Right renal pelvis (tissue), 4 donors: ENCODE measurements at regions not wholly inside any gene's neighbourhood (a gene's known extent, or its start where the extent isn't known, plus 50 kb on each side); places are given as distances from the start of the nearest gene placed in this dataset.

Source experiments
- DNase-seq, 4 donors: peaks; one replicate each; pipeline ENCODE4 v3.0.0-alpha.2; 2013; ENCODE audit warnings: low read depth in 4 of 4, low spot score in 3 of 4, missing footprints in 1 of 4

GRCh38 chr13:34085204-34085603 is 267.3 kb downstream of the RFC3 start:
- DNase-seq: no peak

DNA sequence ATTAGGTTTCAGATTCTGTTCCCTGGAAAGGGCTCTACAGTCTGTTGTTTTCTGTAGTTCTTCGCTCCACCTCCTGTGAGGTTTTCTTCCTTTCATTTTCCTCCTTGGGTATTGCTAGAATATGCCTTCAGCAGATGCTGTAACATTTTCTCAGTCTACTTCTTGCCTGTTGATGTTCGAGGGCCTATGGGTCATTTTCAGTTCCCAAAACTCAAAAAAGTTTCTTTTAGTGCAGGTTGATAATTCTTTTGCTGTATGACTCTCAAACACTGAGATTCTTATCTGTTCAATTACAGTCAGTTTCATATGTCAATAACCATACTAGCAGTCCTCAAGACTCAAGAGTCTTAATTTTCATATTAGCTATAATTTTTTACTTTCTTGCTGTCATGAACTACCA is 268.3 kb downstream of the RFC3 start:
- no peak for DNase-seq

DNA sequence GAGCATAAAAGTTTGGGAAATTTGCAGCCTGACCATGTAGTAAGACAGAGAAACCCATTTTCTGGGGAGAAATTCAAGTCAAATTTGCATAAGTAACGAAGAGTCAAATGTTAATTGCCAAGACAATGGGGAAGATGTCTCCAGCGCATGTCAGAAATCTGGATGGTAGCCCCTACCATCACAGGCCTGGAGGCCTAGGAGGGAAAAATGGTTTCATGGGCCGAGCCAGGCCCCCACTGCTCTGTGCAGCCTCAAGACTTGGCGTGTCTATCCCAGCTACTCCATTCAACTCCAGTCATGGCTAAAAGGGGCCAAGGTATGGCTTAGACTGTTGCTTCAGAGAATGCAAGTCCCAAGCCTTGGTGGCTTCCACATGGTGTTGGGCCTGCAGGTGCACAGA is 269.8 kb downstream of the RFC3 start:
- no peak for DNase-seq

GRCh38 chr13:34103854-34104253 is 285.9 kb downstream of the RFC3 start:
- no peak for DNase-seq

DNA sequence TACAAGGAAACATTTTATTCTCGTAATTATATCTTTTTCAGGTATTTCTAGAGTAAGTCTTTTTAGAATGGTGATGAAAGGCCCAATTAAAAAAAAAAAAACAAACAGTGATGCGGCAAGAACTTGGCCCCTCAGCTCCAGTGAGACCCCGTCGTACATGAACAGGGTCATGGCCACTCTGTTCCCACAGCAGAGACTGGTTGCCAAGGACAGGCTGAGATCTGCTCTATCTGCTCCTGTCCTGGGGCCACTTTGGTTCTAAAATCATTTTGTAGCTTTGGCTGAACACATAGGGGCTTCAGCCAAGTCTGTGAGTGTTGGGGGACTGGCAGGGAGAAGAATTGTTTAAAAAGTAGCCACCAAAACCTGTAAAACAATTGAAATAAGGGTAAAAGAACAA is 286.9 kb downstream of the RFC3 start:
- DNase-seq: no peak

DNA sequence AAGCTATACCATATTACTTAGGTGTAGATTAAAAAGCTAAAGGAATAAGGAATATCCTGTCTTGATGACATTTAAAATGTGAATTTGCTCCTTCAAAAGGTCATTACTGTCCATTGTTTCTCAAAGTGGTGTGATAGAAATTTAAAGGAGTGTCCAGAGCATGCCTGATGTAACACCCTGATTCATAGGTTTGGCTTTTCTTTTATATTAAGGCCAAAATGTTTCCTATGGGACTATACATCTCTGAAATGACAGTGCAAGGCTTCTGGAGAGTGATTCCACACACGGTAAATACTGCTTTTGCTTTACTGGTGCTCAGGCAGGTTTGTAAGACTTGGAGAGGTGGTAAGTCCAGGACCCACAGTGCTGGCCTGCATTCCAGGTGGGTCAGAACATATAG is 289.9 kb downstream of the RFC3 start:
- no peak for DNase-seq

DNA sequence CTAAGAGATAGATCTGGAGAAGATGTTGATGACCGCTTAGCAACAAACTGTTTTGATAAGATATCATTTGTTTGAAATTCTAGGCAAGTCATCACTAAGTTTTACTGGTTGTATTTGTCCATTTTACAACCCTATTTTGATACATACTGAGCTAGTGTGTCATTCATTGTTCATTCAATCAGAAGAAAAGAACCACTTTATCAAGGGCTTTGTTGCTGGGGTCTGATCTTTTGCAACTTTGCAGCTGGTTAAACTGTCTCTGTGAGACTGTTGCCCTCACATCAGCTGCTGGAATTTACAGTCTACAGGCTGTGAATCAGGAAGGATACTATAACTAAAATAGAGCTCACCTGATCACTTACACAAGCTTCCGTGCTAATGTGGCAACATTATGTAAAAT is 290.5 kb downstream of the RFC3 start:
- DNase-seq: no peak

- no peak for DNase-seq
These were observed 296.6 kb downstream of the RFC3 start for GRCh38 chr13:34114581-34114980.

GRCh38 chr13:34116651-34117050 is 298.7 kb downstream of the RFC3 start:
- no peak for DNase-seq

GRCh38 chr13:34124666-34125306 is 306.8 kb downstream of the RFC3 start:
- DNase-seq: no peak

GRCh38 chr13:34127523-34127922 is 309.6 kb downstream of the RFC3 start:
- DNase-seq: no peak

- no peak for DNase-seq
These were observed 310.7 kb downstream of the RFC3 start for GRCh38 chr13:34128661-34129060.

DNA sequence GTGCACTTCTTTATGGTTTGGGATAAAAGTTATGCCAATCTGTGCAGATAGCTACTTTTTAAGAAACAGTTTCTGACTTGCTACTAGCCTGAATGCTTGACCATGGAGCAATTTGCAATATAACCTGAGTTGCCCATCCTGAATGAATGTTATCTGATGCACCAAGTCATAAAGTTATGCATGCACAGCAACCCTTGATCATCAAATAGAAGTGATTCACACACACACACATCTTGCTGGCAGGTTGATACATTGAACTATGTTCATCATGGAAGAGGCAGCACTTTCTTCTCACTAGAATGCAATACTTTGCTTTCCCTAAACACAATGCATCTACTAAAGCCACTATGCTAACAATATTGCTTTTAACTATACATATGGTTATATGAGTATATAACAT is 311.5 kb downstream of the RFC3 start:
- no peak for DNase-seq

DNA sequence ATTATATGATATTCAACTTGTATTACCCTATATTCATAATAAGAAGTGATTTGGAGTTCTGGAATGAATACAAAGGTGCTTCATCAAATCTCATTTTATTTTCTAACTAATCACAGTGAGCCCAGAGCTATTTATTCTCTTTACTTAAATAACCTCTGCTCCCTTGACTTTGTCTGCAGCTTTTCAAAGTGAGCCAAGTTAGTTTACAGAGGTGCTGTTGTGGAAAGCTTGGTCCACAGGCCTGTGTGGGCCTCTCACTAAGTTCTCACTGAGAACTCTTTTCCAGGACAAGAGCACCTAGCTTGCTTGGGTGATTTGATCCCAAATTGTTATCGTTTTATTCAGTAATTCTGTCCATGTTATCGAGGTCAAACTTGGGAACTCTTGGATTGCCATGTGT is 319.3 kb downstream of the RFC3 start:
- DNase-seq: no peak

GRCh38 chr13:34139660-34140227 is 321.8 kb downstream of the RFC3 start:
- DNase-seq: no peak

- DNase-seq: no peak
These were observed 325.7 kb downstream of the RFC3 start for GRCh38 chr13:34143637-34144036.

DNA sequence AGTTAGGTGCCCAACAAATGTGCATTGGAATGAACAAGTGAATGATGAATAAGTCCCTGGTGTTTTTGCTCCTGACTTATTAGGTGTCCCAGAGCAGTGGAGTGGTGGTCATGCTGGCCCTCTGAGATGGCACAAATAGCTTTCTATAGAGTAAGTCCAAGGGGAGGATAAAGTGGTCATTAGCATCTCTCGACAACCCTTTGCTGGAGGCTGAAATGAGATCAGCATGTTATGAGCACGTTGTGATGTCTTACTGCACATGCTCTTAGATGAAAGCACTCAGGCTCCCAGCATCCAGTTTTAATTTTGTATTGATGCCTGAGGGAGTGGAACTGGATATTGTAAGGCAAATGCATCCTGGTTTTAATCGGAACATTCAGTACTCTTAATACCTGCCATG is 326.2 kb downstream of the RFC3 start:
- DNase-seq: no peak

DNA sequence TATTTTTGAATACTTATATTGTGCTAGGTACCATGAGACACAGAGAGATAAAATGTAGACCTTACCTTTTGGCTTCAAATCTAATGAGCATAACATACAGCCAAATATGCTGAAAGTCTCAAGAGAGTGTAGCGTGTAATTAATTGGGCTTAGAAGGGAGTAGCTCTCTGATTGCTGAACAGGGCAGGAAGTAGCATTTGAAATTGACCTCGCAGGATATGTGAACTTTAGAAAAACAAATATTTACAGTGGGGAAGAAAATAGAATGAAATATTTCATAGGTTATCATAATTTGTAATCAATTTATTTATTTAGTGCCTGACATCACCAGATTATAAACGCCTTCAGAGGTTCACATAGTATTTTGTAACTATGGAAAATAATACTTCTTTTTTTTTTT is 327.1 kb downstream of the RFC3 start:
- DNase-seq: no peak

DNA sequence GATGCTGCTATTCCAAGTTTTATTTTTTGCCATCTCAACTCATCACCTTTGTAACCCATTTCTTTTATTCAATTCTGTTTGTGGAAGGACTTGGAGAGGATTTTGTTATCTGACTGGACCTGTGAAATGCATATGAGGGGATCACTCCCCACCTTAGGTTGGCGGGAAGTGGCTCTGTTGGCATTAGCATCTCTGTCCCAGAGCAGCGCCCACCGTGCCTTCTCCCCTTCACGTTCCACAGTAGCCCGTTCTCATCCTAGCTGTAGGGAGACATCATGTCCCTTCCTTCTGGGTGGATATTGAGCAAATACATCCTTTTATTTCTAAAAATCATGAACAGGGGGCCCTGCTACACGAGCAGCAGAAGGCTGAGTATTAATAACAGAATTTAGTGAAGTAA is 330.4 kb downstream of the RFC3 start:
- DNase-seq: no peak

DNA sequence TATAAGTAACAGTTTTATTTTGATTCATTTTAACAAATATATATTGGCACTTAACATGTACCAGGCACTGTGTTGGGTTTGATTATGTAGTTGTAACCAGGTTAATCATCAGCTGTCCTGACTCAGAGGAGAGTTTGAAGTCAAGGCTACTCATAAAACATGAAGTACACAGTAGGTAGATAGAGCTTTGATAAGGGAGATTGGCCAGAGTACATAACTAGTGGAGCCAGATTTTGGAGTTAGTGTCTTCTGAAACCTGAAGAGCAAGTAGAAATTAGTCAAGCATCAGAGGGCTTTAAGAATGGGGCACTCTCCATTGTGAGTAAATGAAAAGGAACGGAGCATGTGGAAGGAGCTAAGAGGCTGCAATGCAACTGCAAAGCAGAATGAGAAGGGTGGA is 333.9 kb downstream of the RFC3 start:
- no peak for DNase-seq

DNA sequence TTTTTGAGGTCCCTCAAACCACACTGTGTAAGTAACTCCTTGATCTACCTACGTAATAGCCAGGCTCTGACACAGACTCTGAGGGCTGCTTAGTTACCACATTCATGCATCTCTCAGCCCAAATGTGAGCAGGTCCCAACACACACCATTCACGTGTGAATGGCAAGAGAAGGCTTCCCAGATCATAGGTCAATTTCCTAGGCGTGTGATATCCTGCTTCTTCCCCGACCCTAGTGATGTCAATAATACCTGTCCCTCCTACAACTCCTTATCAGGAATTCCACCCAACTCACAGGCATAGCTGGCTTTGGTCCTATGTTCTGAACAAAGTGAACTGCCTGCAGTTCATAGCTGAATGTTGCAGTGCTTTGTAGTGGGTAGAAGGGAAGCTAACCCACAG is 334.5 kb downstream of the RFC3 start:
- no peak for DNase-seq

DNA sequence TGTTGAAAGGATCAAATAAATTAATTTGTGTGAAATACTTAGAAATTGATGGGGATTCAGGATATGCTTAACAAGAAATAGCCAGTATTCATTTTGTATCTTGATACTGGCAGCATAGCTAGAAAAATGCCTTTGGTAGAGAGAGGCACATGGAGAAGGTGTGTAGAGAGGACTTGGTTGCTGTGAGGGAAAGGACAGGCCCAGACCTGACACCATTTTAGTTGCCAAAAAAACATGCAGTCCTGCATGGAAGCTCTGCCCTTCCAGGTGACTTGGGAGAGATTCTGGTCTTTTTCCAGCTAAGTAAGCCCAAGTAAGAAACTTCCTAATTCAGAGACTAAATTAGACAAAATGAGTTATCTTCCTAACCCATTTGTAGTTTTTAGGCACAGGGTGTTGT is 335.0 kb downstream of the RFC3 start:
- DNase-seq: no peak
